Keratinocyte (primary cell): ENCODE measurements at regions not wholly inside any gene's neighbourhood (a gene's known extent, or its start where the extent isn't known, plus 50 kb on each side); places are given as distances from the start of the nearest gene placed in this dataset.

Source experiments
- DNase-seq: peaks from one replicate; pipeline ENCODE4 v3.0.0-alpha.2; 2011; ENCODE audit warnings: low read depth, missing footprints, low spot score
- FAIRE-seq: peaks from 2 replicates; lab custom pipeline; 2011; peaks lifted over from hg19 to GRCh38; lab: Jason Lieb, UNC
- H2AFZ ChIP-seq: 2 replicates; pipeline ENCODE4 v1.6.0; 2012; ENCODE audit warnings: low read length, control low read depth, inconsistent platforms; ENCODE audit not compliant: control insufficient read depth
- H3K27ac ChIP-seq: 2 replicates; pipeline ENCODE4 v1.5.1; 2011; ENCODE audit warnings: low read length; ENCODE audit not compliant: control insufficient read depth, insufficient read depth
- H3K27me3 ChIP-seq: 3 replicates; pipeline ENCODE4 v1.6.0; 2011; ENCODE audit warnings: low read length; ENCODE audit not compliant: control insufficient read depth, insufficient read depth; ENCODE audit errors: extremely low read depth
- H3K36me3 ChIP-seq, 2 experiments: 2 replicates in 1 of 2; 3 replicates in 1 of 2; pipeline ENCODE4 v1.5.1; 2011; ENCODE audit warnings: low read length in 2 of 2, mild to moderate bottlenecking in 1 of 2; ENCODE audit not compliant: control insufficient read depth in 2 of 2, insufficient read depth in 2 of 2; ENCODE audit errors: extremely low read depth in 1 of 2
- H3K4me1 ChIP-seq: 3 replicates; pipeline ENCODE4 v1.5.1; 2011; ENCODE audit warnings: low read length; ENCODE audit not compliant: control insufficient read depth, insufficient read depth; ENCODE audit errors: extremely low read depth
- H3K4me2 ChIP-seq: 3 replicates; pipeline ENCODE4 v1.6.0; 2011; ENCODE audit warnings: low read depth, low read length; ENCODE audit not compliant: control insufficient read depth, insufficient read depth; ENCODE audit errors: extremely low read depth
- H3K4me3 ChIP-seq, 3 experiments: fragments of 200-600 bp in 1 of 3; sonication (generic) in 1 of 3; 2 replicates in 2 of 3; 3 replicates in 1 of 3; pipeline ENCODE4 v1.5.1; 2011 to 2016; ENCODE audit warnings: low read length in 3 of 3, mild to moderate bottlenecking in 3 of 3, control low read depth in 2 of 3, inconsistent platforms in 1 of 3, low read depth in 1 of 3, mixed read lengths in 1 of 3, mixed run types in 1 of 3, moderate library complexity in 1 of 3; ENCODE audit not compliant: control insufficient read depth in 2 of 3, insufficient read depth in 2 of 3; ENCODE audit errors: extremely low read depth in 1 of 3
- H3K79me2 ChIP-seq: 2 replicates; pipeline ENCODE4 v1.6.0; 2012; ENCODE audit warnings: low read length; ENCODE audit not compliant: control insufficient read depth, insufficient read depth
- H3K9ac ChIP-seq: 3 replicates; pipeline ENCODE4 v1.6.0; 2011; ENCODE audit warnings: low read length; ENCODE audit not compliant: control insufficient read depth, insufficient read depth; ENCODE audit errors: extremely low read depth
- H3K9me1 ChIP-seq: 3 replicates; pipeline ENCODE4 v1.6.0; 2011; ENCODE audit warnings: low read length; ENCODE audit not compliant: control insufficient read depth, insufficient read depth; ENCODE audit errors: extremely low read depth
- H3K9me3 ChIP-seq: 2 replicates; pipeline ENCODE4 v1.5.1; 2012; ENCODE audit warnings: low read depth, low read length; ENCODE audit not compliant: control insufficient read depth
- H4K20me1 ChIP-seq: 3 replicates; pipeline ENCODE4 v1.6.0; 2011; ENCODE audit warnings: low read length; ENCODE audit not compliant: control insufficient read depth, insufficient read depth; ENCODE audit errors: extremely low read depth
- EZH2 ChIP-seq: IDR thresholded peaks from one replicate; pipeline ENCODE4 v1.6.1; 2012; ENCODE audit warnings: inconsistent platforms, mild to moderate bottlenecking, low read length, moderate library complexity
- dilution Hi-C: fragments of 300-500 bp; cut with MboI; formaldehyde crosslinking; loops from one replicate; pipeline ENCODE4 v1.7.0; 2020; ENCODE audit warnings: low sequenced_read_pairs; ENCODE audit not compliant: extremely low pct_ligation_motif_present
- TF ChIP-seq, protein P1 (sequence below), 3 experiments: IDR thresholded peaks in 1 of 3; conservative IDR thresholded peaks in 1 of 3; optimal IDR thresholded peaks in 1 of 3; 2 replicates in 2 of 3; 3 replicates in 1 of 3; pipeline versions ENCODE3 to v1.5.1; 2011; ENCODE audit warnings: low read length in 3 of 3, mild to moderate bottlenecking in 3 of 3, moderate library complexity in 2 of 3, control low read depth in 1 of 3, inconsistent platforms in 1 of 3; ENCODE audit not compliant: insufficient read depth in 2 of 3; ENCODE audit errors: extremely low read depth in 1 of 3

GRCh38 chr3:126287171-126287535, 70.1 kb downstream of the KLF15 start:
- TF ChIP-seq, protein P1, sequence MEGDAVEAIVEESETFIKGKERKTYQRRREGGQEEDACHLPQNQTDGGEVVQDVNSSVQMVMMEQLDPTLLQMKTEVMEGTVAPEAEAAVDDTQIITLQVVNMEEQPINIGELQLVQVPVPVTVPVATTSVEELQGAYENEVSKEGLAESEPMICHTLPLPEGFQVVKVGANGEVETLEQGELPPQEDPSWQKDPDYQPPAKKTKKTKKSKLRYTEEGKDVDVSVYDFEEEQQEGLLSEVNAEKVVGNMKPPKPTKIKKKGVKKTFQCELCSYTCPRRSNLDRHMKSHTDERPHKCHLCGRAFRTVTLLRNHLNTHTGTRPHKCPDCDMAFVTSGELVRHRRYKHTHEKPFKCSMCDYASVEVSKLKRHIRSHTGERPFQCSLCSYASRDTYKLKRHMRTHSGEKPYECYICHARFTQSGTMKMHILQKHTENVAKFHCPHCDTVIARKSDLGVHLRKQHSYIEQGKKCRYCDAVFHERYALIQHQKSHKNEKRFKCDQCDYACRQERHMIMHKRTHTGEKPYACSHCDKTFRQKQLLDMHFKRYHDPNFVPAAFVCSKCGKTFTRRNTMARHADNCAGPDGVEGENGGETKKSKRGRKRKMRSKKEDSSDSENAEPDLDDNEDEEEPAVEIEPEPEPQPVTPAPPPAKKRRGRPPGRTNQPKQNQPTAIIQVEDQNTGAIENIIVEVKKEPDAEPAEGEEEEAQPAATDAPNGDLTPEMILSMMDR (optimal IDR thresholded peaks at IDR 0.05 in 1 of 3, IDR thresholded peaks at IDR 0.05 in 1 of 3, conservative IDR thresholded peaks at IDR 0.05 in 1 of 3; ENCODE audit: extremely low read depth in 1 of 3, insufficient read depth in 2 of 3, low read length in 3 of 3), result no peak
- no peak for TF ChIP-seq EZH2
- H3K9me1 ChIP-seq, result no peaks in the 10 kb centered on the region
- no peaks in the 10 kb centered on the region for H3K36me3 ChIP-seq
- no peaks in the 10 kb centered on the region for H4K20me1 ChIP-seq
- peaks cover 23% of the 10 kb centered on the region for H3K4me1 ChIP-seq
- H2AFZ ChIP-seq, result peak overlapping the region; percentile 92
- peak overlapping the region; percentile 33 to 60 (median 35) for H3K4me3 ChIP-seq
- FAIRE-seq (peak; percentile 23), DNase-seq (no peak)
- H3K9me3 ChIP-seq, result no peaks in the 10 kb centered on the region
- no peaks in the 10 kb centered on the region for H3K79me2 ChIP-seq
- peak overlapping the region; percentile 86 for H3K4me2 ChIP-seq
- no peaks in the 10 kb centered on the region for H3K27me3 ChIP-seq
- H3K27ac ChIP-seq, result peak overlapping the region; percentile 26
- dilution Hi-C loops, result no loop called here
- H3K9ac ChIP-seq, result peak overlapping the region; percentile 63

DNA sequence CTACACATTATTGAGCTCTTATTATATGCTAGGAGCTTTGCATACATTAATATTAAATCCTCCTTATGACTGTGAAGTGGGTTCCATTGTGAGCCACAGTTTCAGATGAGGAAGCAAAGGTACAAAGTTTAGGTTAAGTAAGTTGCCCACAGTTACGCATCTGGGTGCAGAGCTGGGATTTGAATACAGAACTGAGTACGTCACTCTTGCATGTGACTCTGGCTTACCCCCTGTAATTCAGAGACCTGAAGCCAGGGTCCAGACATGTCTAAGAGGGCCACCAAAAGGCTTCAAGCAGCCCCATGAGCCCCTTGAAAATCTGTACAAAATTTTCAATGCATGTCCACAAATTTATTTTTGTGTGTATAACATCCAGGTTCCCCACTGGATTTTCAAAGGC, 71.8 kb downstream of the KLF15 start:
- FAIRE-seq (no peak), DNase-seq (no peak)
- Histone ChIP-seq H3K9me1 (no peaks in the 10 kb centered on the region), H3K27me3 (no peaks in the 10 kb centered on the region), H3K4me3 (no peak overlapping the region), H2AFZ (no peak overlapping the region), H4K20me1 (no peaks in the 10 kb centered on the region), H3K36me3 (no peaks in the 10 kb centered on the region), H3K27ac (no peak overlapping the region), H3K79me2 (no peaks in the 10 kb centered on the region), H3K9ac (no peak overlapping the region), H3K9me3 (no peaks in the 10 kb centered on the region), H3K4me2 (no peak overlapping the region), H3K4me1 (peaks cover 23% of the 10 kb centered on the region)
- no peak for TF ChIP-seq EZH2
- TF ChIP-seq, protein P1 (optimal IDR thresholded peaks at IDR 0.05 in 1 of 3, IDR thresholded peaks at IDR 0.05 in 1 of 3, conservative IDR thresholded peaks at IDR 0.05 in 1 of 3; ENCODE audit: extremely low read depth in 1 of 3, insufficient read depth in 2 of 3, low read length in 3 of 3), result no peak
- dilution Hi-C loops, result no loop called here
